Neural crest cell (in vitro differentiated cells): ENCODE measurements at regions not wholly inside any gene's neighbourhood (a gene's known extent, or its start where the extent isn't known, plus 50 kb on each side); places are given as distances from the start of the nearest gene placed in this dataset.

Experiments used
- DNase-seq: peaks from one replicate; pipeline ENCODE4 v3.0.0; 2021; ENCODE audit warnings: low read depth, mixed read lengths, low spot score
- H3K27ac Mint-ChIP-seq: one replicate; pipeline ENCODE4 v1.8.0; 2021; ENCODE audit warnings: mild to moderate bottlenecking, mixed read lengths; ENCODE audit not compliant: unreplicated experiment
- H3K27me3 Mint-ChIP-seq: 2 replicates; pipeline ENCODE4 v1.8.0; 2021; ENCODE audit warnings: low read depth, mild to moderate bottlenecking, mixed read lengths
- H3K36me3 Mint-ChIP-seq: 2 replicates; pipeline ENCODE4 v1.8.0; 2021; ENCODE audit warnings: low read depth, mild to moderate bottlenecking, mixed read lengths
- H3K4me1 Mint-ChIP-seq: 2 replicates; pipeline ENCODE4 v1.8.0; 2021; ENCODE audit warnings: mixed read lengths
- H3K4me3 Mint-ChIP-seq: one replicate; pipeline ENCODE4 v1.8.0; 2021; ENCODE audit warnings: mild to moderate bottlenecking, mixed read lengths
- H3K9me3 Mint-ChIP-seq: 2 replicates; pipeline ENCODE4 v1.8.0; 2021; ENCODE audit warnings: mixed read lengths
- TF ChIP-seq, protein P1 (sequence below): fragments of 200-600 bp; sonication (generic); conservative IDR thresholded peaks from 2 replicates; pipeline ENCODE4 v1.5.0; 2021; ENCODE audit warnings: antibody characterized with exemption, mild to moderate bottlenecking

GRCh38 chr14:86203843-86204242, 673.9 kb downstream of the FLRT2 start:
- TF ChIP-seq, protein P1, sequence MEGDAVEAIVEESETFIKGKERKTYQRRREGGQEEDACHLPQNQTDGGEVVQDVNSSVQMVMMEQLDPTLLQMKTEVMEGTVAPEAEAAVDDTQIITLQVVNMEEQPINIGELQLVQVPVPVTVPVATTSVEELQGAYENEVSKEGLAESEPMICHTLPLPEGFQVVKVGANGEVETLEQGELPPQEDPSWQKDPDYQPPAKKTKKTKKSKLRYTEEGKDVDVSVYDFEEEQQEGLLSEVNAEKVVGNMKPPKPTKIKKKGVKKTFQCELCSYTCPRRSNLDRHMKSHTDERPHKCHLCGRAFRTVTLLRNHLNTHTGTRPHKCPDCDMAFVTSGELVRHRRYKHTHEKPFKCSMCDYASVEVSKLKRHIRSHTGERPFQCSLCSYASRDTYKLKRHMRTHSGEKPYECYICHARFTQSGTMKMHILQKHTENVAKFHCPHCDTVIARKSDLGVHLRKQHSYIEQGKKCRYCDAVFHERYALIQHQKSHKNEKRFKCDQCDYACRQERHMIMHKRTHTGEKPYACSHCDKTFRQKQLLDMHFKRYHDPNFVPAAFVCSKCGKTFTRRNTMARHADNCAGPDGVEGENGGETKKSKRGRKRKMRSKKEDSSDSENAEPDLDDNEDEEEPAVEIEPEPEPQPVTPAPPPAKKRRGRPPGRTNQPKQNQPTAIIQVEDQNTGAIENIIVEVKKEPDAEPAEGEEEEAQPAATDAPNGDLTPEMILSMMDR: no peak
- Mint-ChIP-seq H3K27ac (no peak overlapping the region), H3K36me3 (no peaks in the 10 kb centered on the region), H3K9me3 (peaks cover 9% of the 10 kb centered on the region), H3K4me3 (no peak overlapping the region), H3K27me3 (no peaks in the 10 kb centered on the region), H3K4me1 (no peaks in the 10 kb centered on the region)
- no peak for DNase-seq

DNA sequence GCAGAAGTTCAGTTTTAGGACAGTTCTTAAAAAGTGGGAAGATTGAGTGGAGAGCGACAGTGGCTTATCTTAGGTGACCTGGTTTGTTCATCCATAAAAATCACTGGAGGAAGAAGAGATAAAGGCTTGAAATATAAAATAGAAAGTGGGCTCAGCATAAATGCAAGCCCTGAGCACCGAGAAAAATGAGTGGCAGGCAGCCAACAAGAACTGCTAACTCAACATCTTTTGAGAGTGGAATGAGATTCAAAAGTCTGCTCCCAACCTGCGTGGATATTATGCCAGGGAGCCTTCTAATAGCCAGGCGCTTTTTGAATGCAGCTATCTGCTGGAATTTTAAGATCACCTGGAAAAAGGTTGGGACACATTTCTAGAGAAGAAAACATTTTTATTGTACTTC, 666.5 kb downstream of the FLRT2 start:
- Mint-ChIP-seq H3K36me3 (no peaks in the 10 kb centered on the region), H3K9me3 (peaks cover 5% of the 10 kb centered on the region), H3K27me3 (no peaks in the 10 kb centered on the region), H3K4me3 (no peak overlapping the region), H3K27ac (no peak overlapping the region), H3K4me1 (no peaks in the 10 kb centered on the region)
- no peak for DNase-seq
- TF ChIP-seq, protein P1: no peak

- Mint-ChIP-seq H3K27me3 (no peaks in the 10 kb centered on the region), H3K4me3 (no peak overlapping the region), H3K4me1 (no peaks in the 10 kb centered on the region), H3K27ac (no peak overlapping the region), H3K9me3 (no peaks in the 10 kb centered on the region), H3K36me3 (no peaks in the 10 kb centered on the region)
- no peak for DNase-seq
- TF ChIP-seq, protein P1: no peak
Measured at GRCh38 chr14:86193756-86194155, 663.8 kb downstream of the FLRT2 start.

DNA sequence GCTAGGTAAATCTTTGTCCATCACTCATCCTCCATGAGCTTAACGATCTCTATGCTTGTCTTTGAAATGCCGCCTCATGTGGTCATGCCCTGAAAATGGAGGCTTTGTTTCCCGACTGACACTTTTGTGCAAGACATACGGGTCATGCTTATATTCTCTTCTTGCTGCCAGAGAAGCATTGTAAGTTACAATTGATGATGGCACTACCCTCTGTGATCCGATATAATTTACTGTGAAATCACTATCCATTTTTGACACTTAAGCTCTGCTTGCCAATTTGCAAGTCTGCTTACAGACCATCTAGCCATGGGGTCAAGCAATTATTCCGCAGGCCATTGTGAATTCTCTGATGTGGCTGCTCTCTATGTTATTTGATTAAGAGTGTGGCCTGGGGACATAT, 650.0 kb downstream of the FLRT2 start:
- Mint-ChIP-seq H3K27me3 (no peaks in the 10 kb centered on the region), H3K4me3 (no peak overlapping the region), H3K36me3 (no peaks in the 10 kb centered on the region), H3K9me3 (peaks cover 10% of the 10 kb centered on the region), H3K27ac (no peak overlapping the region), H3K4me1 (peaks cover 7% of the 10 kb centered on the region)
- TF ChIP-seq, protein P1: no peak
- DNase-seq: no peak

DNA sequence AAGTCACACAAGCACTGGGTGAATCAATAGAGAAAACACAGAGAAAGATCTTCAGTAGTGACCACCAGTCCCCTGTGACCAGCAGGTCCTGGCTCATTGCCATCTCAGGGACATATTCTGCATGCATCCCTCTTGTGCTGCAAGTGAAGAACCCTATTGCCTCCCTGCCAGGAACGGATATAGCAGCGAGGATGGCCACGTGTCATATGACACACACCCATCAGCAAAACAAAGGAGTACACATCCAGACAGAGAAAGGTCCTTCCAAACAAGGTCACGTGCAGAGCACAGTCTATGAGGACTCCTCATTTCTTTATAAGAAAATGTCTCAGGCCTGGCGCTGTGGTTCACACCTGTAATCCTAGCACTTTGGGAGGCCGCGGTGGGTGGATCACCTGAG, 638.4 kb downstream of the FLRT2 start:
- no peak overlapping the region for H3K4me3 Mint-ChIP-seq
- no peaks in the 10 kb centered on the region for H3K4me1 Mint-ChIP-seq
- peaks cover 12% of the 10 kb centered on the region for H3K9me3 Mint-ChIP-seq
- no peak for DNase-seq
- H3K27ac Mint-ChIP-seq: no peak overlapping the region
- no peaks in the 10 kb centered on the region for H3K36me3 Mint-ChIP-seq
- H3K27me3 Mint-ChIP-seq: no peaks in the 10 kb centered on the region
- TF ChIP-seq, protein P1: no peak

DNA sequence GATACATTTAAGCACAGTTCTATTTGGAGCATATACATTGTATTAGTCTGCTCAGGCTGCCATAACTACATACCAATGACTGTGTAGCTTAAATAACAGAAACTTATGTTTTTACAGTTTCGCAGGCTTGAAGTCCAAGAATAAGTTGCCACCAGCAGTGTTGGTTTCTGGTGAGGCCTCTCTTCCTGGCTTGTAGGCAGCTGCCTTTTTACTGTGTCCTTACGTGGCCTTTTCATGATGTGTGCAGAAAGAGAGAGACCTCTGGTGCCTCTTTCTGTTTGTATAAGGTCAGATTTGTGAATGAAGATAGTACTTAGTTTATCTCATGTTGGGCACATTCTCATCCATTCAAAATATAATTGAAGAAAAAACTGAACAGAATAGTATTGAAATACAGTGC, 636.6 kb downstream of the FLRT2 start:
- Mint-ChIP-seq H3K36me3 (no peaks in the 10 kb centered on the region), H3K4me1 (no peaks in the 10 kb centered on the region), H3K27me3 (no peaks in the 10 kb centered on the region), H3K9me3 (peaks cover 10% of the 10 kb centered on the region), H3K27ac (no peak overlapping the region), H3K4me3 (no peak overlapping the region)
- TF ChIP-seq, protein P1: no peak
- no peak for DNase-seq
